Right ventricle myocardium inferior (tissue), 1 donor: ENCODE measurements at regions not wholly inside any gene's neighbourhood (a gene's known extent, or its start where the extent isn't known, plus 50 kb on each side); places are given as distances from the start of the nearest gene placed in this dataset.
"Not testable (repeated sequence)": the region's sequence is repeated elsewhere in the genome, so short reads cannot be mapped to it uniquely, and the experiment has no call there.

Source experiments
- ATAC-seq: fragments of 200-7000 bp; cut with Tn5 transposase; one replicate; pipeline ENCODE4 v1.9.1; 2020; ENCODE audit warnings: mild to moderate bottlenecking, moderate library complexity
- DNase-seq: peaks from one replicate; pipeline ENCODE4 v3.0.0; 2021; ENCODE audit errors: missing footprints
- intact Hi-C: fragments of 100-400 bp; cut with DNase I; formaldehyde crosslinking; loops from one replicate; pipeline ENCODE4 v1.11.0; 2022
- donor health status: DM: no; HTN: yes; CAD: no; lungs with severe emphysema.

DNA sequence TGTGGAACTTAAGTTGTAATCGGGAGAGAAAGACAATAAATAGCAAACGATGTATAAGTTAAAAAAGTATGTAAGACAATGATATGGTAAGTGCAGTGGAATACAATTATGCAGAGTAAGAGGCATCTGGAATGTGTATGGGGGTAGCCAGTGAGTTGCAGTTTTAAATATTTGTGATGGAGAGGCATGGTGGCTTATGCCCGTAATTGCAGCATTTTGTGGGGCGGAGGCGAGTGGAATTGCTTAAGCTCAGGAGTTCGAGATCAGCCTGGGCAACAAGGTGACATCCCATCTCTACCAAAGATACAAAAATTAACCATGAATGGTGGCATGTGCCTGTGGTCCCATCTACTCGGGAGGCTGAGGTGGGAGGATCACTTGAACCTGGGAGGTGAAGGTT, 52.5 kb upstream of the WDFY3 start:
- intact Hi-C loops: no loop called here
- ATAC-seq (no peak), DNase-seq (no peak)

DNA sequence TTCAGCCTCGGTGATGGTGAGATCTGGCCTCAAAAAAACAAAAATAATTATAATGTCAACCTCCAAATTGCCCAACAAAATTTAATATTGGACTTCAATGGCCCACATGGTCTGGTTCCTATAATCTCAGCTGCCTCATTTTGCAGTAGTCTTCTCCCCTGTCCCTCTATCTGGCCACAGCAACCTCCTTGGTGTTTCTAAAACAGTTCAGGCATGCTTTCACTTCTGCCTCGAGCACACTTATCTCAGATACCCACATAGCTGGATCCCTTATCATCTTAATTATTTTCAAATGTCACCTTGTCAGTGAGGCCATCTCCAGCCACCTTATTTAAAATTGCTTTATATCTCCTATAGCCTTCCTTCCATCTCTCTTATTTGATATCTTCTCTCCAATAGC, 52.9 kb upstream of the WDFY3 start:
- intact Hi-C loops: no loop called here
- DNase-seq: no peak
- no peak for ATAC-seq

DNA sequence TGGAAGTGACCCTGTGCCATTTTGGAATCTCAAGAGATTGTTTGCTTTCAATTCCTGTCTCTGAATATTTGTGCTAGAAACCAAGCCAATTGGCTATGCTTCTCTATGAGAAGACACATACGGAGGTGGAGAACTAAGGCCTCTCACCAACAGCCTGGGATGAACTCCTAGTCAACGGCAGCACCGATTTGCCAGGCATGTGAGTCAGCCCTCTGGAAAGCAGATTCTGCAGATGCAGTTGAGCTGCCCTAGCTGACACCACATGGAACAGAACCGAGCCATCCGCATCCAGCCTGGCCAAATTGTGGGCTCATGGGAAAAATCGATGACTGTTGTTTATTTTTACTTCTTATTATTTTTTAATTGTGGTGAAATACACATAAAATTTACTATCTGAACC, 58.2 kb upstream of the WDFY3 start:
- intact Hi-C loops: no loop called here
- DNase-seq: no peak
- no peak for ATAC-seq

DNA sequence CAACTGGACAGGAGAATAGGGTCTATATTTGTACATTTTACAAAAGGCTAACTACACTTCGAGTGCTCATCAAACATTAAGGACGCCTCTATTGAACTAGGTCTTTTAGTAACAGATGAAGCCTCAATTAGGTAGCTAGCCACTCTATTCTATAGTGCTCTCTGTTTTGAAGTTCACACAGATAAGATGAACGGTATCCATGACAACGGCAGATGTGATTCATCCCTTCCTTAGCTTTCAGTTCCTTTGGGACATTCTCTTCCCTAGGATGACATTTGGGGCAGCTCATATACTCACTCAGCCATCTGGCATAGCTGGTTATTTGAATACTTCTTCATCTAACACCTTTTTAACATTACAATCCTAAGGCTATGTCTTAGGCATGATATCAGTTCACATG, 62.4 kb upstream of the WDFY3 start:
- ATAC-seq (no peak), DNase-seq (no peak)
- intact Hi-C loops: no loop called here

DNA sequence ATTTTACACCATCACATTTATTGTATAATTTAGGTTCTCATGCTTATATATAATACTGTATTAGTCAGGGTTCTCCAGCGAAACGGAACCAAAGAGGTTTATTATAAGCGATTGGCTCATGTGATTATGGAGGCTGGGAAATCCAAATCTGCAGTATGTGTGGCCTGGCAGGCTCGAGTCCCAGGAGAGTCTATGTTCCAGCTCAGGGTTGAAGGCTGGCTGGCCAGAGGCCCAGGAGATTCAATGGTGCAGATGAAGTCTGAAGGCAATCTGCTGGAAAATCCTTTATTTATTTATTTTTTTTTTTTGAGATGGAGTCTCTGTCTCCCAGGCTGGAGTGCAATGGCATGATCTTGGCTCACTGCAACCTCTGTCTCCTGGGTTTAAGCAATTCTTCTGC, 63.0 kb upstream of the WDFY3 start:
- DNase-seq: no peak
- intact Hi-C loops: no loop called here
- ATAC-seq: no peak

DNA sequence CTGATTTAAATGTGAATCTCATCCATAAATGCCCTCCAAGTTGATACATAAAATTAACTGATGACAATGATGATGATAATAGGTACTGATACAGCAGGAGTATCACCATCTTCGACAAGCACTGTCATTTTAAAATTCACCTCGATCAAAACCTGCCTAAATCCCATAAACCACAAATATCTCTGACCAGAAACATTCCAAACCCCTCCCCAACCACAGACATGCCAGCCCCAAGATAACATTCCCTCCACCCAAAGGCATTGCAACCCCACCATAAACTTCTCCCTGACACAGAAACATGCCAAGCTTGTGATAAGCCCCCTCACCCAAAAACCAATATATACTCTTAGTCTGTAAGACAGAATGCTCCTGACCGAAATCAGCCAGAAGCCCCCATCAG, 63.7 kb upstream of the WDFY3 start:
- intact Hi-C loops: no loop called here
- DNase-seq (no peak), ATAC-seq (no peak)

DNA sequence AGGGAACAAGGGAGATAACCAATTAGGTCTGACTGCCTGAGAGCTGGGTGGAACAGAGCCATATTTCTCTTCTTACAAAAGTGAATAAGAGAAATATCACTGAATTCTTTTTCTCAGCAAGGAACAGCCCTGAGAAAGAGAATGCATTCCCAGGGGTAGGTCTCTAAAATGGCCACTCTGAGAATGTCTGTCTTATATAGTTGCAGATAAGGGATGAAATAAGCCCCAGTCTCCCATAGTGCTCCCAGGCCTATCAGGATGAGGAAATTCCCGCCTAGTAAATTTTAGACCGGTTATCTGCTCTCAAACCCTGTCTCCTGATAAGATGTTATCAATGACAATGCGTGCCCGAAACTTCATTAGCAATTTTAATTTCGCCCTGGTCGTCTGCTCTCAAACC, 67.3 kb upstream of the WDFY3 start:
- intact Hi-C loops, DNase-seq, ATAC-seq: not testable (repeated sequence)

DNA sequence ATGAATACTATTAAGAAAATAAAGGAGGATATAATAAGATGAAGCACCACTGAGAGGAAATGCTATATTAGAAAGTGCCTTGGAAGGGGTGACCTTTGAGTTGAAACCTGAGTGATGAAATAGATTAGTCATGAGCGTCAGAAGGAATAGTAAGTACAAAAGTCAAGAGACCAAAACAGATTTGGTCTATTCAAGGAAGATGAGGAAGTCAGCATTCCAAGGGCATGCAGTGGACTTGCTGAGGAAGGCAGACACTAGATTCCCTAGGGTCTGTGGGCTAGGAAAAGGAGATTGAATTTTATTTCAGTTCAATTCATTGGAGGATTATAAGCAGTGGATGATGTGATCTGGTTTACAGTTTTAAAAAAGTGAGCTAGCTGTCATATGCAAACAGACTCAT, 73.0 kb upstream of the WDFY3 start:
- intact Hi-C loops: no loop called here
- ATAC-seq (no peak), DNase-seq (no peak)

DNA sequence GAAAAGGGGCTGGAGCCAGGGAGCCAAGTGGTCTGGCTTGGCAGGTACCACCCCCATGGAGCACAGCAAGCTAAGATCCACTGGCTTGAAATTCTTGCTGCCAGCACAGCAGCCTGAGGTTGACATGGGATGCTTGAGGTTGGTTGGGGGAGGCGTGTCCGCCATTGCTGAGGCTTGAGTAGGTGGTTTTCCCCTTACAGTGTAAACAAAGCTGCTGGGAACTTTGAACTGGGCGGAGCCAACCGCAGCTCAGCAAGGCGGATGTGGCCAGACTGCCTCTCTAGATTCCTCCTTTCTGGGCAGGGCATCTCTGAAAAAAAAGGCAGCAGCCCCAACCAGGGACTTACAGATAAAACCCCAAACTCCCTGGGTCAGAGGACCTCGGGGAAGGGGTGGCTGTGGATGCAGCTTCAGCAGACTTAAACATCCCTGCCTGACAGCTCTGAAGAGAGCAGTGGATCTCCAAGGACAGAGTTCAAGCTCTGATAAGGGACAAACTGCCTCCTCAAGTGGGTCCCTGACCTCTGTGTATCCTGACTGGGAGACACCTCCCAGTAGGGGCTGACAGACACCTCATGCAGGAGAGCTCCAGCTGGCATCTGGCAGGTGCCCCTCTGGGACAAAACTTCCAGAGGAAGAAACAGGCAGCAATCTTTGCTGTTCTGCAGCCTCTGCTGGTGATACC, 77.5 kb upstream of the WDFY3 start:
- DNase-seq: peak; percentile 39
- intact Hi-C loops, ATAC-seq: not testable (repeated sequence)

DNA sequence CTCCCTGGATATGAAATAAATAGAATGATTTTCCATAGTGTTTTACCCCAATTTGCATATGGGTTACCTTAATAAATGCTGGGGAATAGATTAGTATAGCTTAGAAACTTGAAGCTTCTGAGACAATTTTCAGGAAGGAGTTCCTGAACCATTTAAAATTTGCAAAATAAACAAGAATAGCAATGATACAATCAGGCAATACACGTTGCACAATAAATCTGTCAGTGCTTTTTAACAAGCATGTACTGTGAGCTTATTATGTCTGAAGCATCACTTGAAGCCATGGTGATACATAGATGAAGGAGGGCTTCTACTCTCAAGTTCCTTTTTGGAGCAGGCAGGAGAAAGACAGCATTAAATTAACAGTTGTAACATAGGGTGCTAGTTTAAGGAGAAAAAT, 84.2 kb upstream of the WDFY3 start:
- DNase-seq (no peak), ATAC-seq (no peak)
- intact Hi-C loops: no loop called here

DNA sequence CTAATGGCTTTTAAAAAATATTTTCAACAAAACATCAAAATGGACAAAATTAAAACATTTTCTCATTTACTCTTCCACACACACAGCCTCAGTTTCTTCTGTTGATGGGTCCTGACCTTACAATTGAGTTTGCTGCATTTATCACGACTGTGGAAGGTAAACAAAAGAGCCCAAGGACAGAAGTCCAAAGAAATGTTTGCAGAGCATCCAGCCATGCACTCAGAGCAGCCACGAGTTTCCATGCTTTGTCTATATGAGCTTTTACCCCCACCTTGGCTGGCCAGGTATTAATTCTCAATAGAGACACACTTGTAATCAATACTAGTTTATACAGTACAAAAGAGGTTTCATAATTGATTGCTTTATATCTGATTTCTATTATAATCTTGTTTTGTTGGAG, 85.0 kb upstream of the WDFY3 start:
- DNase-seq: no peak
- no peak for ATAC-seq
- intact Hi-C loops: no loop called here

DNA sequence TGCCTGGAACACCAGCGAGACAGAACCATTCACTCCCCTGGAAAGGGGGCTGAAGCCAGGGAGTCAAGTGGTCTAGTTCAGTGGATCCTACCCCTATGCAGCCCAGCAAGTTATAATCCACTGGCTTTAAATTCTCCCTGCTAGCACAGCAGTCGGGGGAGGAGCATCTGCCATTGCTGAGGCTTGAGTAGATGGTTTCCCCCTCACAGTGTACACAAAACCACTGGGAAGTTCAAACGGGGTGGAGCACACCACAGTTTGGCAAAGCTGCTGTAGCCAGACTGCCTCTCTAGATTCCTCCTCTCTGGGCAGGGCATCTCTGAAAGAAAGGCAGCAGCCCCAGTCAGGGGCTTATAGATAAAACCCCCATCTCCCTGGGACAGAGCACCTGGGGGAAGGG, 88.4 kb upstream of the WDFY3 start:
- ATAC-seq, DNase-seq, intact Hi-C loops: not testable (repeated sequence)

DNA sequence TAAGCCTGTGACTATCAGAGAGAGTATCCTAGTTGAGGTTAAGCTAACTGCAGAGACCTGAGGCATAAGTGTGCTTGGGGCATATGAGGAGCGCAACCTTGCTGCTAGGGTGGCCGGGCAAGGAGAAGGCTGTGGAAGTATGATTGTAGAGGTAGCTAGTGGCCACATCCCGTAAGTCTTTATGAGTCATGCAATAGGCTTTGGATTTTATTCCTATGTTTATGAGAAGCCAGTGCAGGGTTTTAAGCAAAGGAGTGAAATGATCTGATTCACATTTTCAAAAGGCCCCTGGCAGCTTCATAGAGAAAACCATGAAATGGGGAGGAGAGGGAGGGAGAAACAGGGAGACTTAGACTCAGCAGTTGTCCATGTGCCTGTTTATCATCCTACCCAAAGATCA, 92.1 kb upstream of the WDFY3 start:
- DNase-seq (no peak), ATAC-seq (no peak)
- intact Hi-C loops: no loop called here

DNA sequence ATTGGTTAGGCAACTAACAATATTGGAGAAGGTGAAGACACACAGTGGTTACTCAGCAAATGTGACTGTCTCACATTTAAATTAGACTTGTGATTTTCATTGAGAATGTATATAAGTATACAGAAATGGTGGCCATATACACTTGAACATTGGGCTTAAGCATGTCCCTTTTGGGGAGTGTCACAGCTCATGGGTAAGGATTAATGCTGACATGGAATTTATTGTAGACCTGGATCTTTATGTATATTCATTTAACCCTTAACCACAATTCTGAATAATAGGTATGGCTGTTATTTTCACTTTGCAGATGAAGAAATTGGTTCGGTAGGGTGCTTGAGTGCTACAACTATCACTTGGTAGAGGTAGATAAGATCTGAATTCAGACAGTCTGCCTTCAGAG, 95.5 kb upstream of the WDFY3 start:
- ATAC-seq (no peak), DNase-seq (no peak)
- intact Hi-C loops: no loop called here

DNA sequence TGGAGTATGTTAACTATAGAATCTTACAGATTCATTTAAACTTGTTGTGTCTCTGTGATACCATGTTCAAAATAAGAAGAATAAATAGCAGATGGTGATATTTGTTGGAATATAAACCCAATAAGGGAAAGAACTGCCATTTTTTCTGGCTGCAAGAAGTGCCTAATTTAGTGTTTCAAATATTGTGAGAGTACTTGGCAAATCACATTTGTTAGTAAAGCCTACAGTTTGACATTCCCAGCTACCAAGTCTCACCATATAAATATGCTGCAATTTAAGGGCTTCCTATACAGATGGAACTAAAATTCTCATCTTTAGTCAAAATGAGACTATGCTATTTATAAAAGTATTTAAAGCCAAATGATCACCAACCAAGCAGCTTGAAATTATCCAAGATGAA, 96.0 kb upstream of the WDFY3 start:
- ATAC-seq (no peak), DNase-seq (no peak)
- intact Hi-C loops: no loop called here

DNA sequence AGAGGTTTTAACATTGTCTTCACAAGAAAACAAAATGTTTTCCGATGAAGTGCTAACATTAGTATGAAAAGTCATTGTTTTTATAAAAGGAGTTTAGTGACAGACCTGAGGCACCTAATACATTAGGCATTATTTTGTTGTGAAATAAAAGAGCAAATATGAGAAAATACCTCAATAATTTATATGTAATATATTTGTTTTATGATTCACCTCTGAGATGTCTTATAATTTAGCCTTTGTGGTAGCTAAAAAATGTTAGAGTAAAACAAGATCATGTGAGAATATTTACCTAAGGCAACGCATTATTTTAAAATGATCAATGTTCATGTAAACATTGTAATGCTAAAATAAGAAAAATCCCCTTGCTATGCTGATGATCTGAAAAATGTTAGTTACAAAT, 100.9 kb upstream of the WDFY3 start:
- ATAC-seq: no peak

DNA sequence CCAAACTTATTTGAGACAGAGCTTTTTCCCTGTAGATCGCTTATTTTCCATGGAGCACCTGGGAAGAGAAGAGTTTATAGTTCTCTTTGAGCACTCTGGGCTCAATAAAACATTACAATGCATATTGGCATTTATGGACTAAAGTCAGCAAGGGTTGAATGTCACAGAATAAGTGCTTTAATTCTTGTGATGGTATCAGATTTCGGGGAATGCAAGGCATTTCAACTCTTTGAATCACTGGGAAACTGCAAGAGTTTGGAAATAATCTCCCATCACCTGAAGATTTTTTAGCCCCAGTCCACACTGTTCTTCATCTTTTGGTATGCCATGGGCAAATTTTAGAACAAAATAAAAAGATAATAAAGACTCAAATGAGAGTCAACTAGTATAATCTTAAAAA, 111.5 kb upstream of the WDFY3 start:
- DNase-seq (no peak), ATAC-seq (no peak)
- intact Hi-C loops: no loop called here

More for the DNA sequence above, 100.9 kb upstream of the WDFY3 start:
- intact Hi-C loops: no loop called here
- no peak for DNase-seq

DNA sequence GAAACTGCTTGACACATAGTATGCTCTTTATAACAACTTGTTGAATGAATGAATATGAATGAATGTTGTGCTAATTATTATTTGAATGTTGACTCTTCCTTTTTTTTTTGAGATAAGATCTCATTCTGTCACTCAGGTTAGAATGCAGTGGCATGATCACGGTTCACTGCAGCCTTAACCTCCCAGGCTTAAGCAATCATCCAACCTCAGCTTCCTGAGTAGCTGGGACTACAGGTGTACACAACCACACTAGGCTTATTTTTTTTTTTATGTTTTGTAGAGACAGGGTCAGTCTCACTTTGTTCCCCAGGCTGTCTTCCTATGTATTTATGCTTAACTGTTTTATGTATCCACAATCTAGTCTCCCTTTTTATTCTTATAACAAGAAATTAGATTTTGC, 114.7 kb upstream of the WDFY3 start:
- DNase-seq (no peak), ATAC-seq (no peak)
- intact Hi-C loops: loop anchor here (5.0 to 10.0 kb wide), 2 partner anchors 714 to 886 kb away; no protein-coding TSS in a partner anchor

DNA sequence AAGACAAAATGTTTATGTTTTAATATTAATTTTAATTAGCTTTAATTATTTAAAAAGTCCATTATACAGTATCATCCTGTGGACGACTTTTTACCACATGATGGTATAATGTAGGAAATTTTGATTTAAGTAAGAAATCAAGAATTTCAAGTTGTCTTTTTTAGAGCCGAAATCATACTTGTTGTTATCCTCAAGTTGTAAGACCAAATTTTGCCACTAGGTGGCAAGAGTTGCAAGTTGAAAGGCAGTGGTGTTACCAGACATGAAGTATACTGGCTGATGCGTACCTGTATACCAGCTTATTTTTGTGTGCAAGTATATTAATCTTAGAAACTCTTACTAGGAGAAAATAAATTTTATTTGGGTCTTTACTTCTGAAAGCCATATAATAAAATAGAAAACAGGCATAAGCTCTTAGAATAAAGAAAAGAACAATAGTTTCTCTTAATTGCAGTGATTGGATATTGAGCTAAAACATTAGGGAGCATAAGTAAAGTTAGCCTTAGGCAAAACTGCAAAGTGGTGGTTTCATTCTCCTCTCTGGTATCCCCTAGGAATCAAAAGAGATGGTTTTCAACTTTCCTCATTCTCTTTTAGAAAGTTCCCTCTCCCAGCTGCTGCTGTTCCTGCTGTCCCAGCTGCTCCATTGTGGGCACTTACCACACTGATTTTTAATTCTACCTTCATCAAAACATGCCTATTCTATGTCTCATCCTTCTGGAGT, 118.0 kb upstream of the WDFY3 start:
- DNase-seq: no peak
- intact Hi-C loops: loop anchor here (2.0 to 10.0 kb wide), 5 partner anchors 286 to 958 kb away; no protein-coding TSS in a partner anchor
- no peak for ATAC-seq

DNA sequence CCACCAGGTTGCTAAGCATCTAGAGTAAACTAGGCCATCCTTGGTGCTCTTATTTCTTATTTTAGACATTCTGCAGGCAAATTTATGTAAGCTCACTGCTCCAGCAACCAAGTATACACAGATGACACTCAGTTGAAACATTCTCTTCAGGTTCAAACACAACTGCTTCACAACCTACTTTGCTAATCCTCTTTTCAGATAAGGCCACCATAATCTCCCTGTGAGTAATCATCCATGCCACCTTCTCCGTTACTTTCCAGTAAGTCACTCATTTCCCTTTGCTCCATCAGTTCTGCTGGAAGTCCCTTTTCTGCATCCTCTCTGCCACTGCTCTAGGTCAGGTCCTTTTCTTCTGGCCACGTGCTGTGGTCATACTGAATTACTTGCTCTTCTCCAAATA, 120.2 kb upstream of the WDFY3 start:
- ATAC-seq: no peak
- intact Hi-C loops: loop anchor here (2.0 to 10.0 kb wide), 4 partner anchors 278 to 956 kb away; no protein-coding TSS in a partner anchor
- DNase-seq: no peak

DNA sequence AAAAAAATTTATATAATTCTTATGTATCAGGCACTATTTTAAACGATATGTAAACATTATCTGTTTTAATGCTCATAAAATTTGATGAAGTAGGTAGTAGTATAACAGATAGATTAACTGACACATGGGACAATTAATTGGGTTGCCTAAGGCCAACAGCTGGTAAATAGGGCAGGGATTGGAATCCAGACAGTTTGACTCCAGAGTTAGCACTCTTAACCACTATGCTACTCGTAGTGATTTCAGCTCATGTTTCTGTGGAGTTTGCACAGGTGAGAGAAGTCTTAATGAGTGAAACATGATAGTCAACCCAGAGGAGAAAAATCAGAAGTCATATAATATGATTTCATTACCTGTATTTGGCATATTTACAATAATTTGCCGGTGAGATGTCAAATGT, 126.0 kb upstream of the WDFY3 start:
- DNase-seq (no peak), ATAC-seq (no peak)
- intact Hi-C loops: no loop called here
